ENCODE measurements at regions not wholly inside any gene's neighbourhood (a gene's known extent, or its start where the extent isn't known, plus 50 kb on each side); places are given as distances from the start of the nearest gene placed in this dataset.

GRCh38 chr3:102866845-102867244, 432.0 kb downstream of the ZPLD1 start:
- no peak for TF ChIP-seq CTCF (optimal IDR thresholded peaks at IDR 0.05 in 1 of 3, IDR thresholded peaks at IDR 0.05 in 1 of 3, conservative IDR thresholded peaks at IDR 0.05 in 1 of 3; ENCODE audit: extremely low read depth in 1 of 3, insufficient read depth in 2 of 3, low read length in 3 of 3)
- no peak for TF ChIP-seq EZH2 (IDR thresholded peaks at IDR 0.05; ENCODE audit: low read length)
